Stimulated activated CD4-positive, alpha-beta T cell treated with anti-CD3 and anti-CD28 coated beads, Interleukin-12 subunit alpha, Interleukin-12 subunit beta, amount 100 ng/mL, for 48 hours (primary cell): ENCODE measurements at regions not wholly inside any gene's neighbourhood (a gene's known extent, or its start where the extent isn't known, plus 50 kb on each side); places are given as distances from the start of the nearest gene placed in this dataset.
"Not testable (repeated sequence)": the region's sequence is repeated elsewhere in the genome, so short reads cannot be mapped to it uniquely, and the experiment has no call there.

Experiments used
- DNase-seq, 3 donors: peaks; one replicate each; pipeline ENCODE4 v3.0.0-alpha.2; 2020; ENCODE audit warnings: low read depth in 2 of 3, low spot score in 1 of 3

DNA sequence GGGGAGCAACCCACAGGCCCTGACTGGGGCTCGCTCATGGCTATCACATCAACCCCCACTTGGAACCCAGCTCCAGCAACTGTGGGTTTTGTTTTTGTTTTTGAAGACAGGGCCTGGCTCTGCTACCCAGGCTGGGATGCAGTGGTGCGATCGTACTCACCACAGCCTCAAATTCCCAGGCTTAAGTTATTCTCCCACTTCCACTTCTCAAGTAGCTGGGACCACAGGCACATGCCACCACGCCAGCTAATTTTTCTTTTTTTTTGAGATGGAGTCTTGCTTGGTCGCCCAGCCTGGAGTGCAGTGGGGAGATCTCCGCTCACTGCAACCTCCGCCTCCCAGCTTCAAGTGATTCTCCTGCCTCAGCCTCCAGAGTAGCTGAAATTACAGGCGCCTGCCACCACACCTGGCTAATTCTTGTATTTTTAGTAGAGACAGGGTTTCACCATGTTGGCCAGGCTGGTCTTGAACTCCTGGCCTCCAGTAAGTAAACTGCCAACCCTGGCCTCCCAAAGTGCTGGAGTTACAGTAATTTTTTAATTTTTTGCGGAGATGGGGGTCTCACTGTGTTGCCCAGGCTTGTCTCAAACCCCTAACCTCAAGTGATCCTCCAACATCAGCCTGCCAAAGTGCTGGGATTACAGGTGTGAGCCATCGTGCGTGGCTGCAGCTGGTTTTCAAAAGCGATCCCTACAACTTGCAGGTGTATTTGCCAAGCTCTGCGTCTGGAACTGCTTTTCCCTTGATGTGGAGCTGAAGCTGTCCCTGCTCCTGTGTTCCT, 228.7 kb downstream of the SKIDA1 start:
- DNase-seq: no peak

- DNase-seq: no peak
Observed at GRCh38 chr10:21293518-21294356, 231.7 kb downstream of the SKIDA1 start.

DNA sequence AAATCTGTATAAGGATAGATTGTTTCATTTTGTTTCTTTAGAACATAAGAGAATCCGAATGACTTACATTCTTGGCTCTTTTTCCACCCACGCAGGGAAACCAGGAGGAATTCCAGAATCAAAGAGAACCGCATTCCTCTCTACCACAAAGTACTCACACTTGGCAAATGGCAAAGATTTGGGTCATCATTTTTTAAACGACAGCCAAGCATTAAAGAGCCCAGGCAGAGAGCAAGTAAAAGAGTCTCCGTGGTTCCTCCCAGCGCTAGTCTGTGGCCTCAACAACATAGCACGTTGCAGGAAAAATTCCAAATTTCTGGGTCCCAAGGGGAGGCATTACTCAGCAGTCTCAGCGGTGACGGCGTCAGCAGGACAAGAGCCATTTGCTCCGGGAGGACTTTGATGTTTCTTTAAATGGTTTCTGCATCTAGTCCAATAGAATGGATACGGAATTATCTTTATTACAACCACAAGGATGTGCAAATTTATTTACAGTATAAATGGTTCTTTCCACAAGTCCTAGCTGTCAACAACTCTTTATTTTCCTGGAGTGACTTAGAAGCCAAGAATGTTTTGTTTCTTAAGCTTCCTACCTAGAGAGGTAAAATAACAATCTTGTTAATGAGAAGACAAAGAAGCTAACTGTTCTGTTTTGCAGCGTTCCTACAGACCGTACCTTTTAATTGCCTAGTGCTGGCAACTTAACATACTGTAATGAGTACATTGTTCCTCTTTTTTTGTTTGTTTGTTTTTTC, 232.5 kb downstream of the SKIDA1 start:
- DNase-seq: no peak

- DNase-seq: no peak
Observed at GRCh38 chr10:21290499-21291160, 234.9 kb downstream of the SKIDA1 start.

- DNase-seq: no peak
Observed at GRCh38 chr10:21289961-21290360, 235.5 kb downstream of the SKIDA1 start.

GRCh38 chr10:21289271-21289670, 236.2 kb downstream of the SKIDA1 start:
- no peak for DNase-seq

GRCh38 chr10:21285742-21286331, 239.6 kb downstream of the SKIDA1 start:
- no peak for DNase-seq

DNA sequence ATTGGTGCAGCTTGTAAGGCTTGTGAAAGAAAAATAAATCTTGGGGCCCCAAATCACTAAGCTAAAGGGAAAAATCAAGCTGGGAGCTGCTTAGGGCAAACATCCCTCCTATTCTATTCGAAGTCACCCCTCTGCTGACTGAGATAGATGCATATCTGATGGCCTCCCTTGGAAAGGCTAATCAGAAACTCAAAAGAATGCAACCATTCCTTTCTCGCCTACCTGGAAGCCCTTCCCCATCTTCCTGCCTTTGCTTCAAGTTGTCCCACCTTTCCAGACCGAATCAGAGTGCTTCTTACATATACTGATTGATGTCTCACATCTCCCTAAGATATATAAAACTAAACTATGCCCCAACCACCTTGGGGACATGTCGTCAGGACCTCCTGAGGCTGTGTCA, 240.3 kb downstream of the SKIDA1 start:
- DNase-seq: no peak

DNA sequence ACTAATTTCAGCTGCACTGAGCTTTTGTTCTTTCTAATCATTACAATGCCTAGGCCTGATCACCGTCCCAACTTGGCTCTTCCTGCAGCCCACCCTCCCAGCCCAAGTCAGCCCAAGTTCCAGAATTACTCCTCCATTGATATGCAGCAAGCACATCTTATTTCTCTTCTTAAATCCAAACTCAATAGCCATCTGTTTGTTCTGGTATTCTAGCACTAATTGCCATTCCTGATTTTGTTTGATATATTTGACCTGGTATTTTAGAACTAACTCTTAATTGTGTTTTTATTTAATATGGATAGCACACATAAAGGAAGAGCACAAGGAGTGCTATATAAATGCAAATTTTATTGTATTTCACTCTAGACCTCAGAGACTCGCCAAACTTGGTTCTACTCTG, 241.2 kb downstream of the SKIDA1 start:
- no peak for DNase-seq

- DNase-seq: not testable (repeated sequence)
Observed at GRCh38 chr10:21283053-21283452, 242.4 kb downstream of the SKIDA1 start.

- no peak for DNase-seq
Observed at GRCh38 chr10:21281765-21282484, 243.6 kb downstream of the SKIDA1 start.

DNA sequence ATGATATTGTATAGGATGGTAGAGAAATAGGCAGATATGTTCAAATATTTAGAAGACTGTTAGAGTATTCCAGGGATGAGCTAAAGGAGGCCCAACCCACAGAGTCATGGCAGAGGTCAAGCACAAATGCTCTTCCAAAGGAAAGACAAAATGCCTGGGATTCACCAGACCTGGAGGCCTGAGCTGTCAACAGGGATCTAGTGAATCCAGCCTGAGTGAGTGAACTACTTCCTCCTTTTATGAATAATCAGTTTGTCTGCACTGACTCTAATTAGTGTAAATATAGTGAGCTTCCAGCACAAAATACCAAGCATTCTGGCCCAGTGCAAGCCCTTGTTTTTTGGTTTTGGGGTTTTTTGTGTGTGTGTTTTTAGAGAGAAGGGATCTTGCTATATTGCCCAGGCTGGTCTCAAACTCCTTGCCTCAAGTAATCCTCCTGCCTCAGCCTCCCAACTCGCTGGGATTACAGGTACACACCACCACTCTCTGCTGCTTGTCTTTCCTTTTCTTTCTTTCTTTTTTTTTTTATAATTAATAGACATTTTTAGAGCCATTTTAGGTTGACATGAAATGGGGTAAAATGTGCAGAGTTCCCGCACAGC, 244.4 kb downstream of the SKIDA1 start:
- DNase-seq: no peak

DNA sequence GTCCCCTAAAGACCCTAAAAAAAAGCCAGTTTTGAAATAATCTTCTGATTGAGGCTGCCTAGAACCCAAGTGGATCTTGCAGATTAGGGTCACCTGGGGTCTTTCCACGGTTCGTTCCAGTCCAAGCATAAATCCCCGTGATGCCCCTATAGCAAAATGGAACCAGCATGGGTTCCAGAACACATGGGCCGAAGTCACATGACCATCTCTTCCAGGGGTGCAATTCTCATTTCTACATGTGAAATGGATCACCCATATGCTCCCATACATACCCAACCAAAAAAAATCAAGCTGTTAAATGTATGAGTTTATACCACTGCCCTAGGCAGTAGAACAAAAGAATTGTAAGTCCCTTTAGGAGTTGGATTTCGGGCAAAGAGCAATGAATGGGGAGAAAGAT, 245.4 kb downstream of the SKIDA1 start:
- no peak for DNase-seq

- no peak for DNase-seq
Observed at GRCh38 chr10:21279217-21279575, 246.3 kb downstream of the SKIDA1 start.

GRCh38 chr10:21278491-21279216, 246.8 kb downstream of the SKIDA1 start:
- peak; percentile 73 to 82 (median 77) for DNase-seq

DNA sequence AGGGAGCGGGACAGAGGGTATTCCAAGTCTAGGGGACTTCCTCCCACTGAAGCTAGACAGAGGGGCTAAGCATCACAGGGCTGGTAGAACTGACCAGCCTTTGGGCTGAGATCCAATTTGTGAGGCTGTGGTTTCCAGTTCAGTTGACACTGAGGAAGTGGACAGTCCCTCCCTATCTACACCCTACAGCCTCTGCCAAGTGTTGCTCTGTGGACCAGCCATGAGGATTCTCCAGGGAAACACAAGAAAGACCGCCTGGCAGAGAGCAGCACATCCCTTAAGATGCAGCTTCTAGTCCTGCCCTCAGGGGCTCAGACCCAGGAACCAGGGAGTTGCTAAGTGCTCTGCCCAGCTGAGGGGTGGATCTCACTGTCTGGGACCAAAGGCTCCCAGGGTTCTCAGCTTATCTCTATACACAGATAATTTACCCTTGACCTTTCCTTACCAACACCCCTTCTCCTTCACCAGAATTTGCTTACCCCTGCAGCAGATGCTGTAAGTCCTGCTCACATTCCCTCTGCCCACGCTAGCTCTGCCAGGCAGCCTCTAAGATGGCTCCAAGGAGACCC, 252.0 kb downstream of the SKIDA1 start:
- no peak for DNase-seq

DNA sequence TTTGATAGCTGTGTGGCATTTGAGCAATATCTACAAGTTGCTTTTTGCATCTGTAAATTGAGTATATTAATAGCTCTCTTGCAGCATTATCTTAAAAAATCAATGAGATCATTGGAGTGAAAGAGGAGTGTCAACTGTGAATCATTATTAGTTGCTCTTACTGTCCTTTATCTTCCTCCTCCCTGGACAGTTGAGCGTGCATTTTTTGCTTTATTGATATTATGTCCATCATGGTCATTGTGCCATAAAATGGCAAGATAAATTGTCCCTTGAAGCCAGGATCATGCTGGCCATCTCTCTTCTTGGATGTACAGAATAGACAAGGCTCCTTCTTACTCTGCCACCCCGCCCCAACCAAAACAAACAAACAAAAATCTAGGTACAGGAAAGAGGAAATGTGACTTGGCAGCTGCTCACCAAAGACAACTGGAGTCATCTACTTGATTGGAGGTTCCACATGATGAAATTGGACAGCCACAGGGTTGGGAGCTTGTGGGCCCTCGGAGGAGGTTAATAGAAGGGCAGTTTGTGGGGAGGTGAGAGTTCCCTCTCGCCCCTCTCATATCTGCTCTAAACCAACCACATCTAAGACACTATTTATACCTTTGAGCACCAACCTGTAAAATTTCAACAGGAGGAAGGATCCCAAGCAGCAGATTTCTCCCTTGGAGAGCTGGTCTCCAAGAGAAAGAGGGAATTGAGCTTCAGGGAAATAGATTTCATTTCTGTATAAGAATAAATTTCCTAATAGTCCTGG, 252.7 kb downstream of the SKIDA1 start:
- DNase-seq: no peak

DNA sequence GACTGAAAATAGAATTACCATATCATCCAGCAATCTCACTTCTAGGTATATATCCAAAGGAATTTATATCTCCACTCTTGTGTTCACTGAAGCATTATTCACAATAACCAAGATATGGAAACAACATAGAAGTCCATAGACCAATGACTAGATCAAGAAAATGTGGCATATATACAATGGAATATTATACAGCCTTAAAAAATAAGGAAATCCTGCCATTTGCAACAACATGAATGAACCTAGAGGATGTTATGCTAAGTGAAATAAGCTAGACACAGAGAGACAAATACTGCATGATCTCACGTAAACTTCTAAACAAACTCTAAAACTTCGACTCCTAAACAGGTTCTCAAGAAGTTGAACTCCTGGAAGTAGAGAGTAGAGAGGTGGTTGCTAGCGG, 254.5 kb downstream of the SKIDA1 start:
- DNase-seq: no peak
